ENCODE measurements at regions not wholly inside any gene's neighbourhood (a gene's known extent, or its start where the extent isn't known, plus 50 kb on each side); places are given as distances from the start of the nearest gene placed in this dataset.

DNA sequence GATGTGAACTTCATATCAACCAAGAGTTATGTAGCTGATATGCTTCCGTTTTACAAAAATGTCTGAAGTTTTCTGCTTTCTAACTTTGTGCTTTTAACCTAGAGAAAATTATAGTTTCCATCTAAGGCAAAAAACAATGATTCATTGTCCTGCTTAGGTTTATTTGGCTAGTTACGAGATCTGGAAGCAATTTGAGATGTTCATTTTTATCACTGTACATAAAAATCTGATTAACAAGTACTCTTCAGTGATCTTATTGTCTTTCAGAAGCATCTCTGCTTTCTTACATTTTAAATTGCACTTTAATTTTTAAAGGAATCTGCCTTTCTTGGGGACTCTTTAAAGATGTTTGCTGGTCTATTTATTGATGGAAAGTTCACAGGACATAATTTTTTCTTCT lies 188.1 kb downstream of the RFC3 start:
- TF ChIP-seq, protein P1, sequence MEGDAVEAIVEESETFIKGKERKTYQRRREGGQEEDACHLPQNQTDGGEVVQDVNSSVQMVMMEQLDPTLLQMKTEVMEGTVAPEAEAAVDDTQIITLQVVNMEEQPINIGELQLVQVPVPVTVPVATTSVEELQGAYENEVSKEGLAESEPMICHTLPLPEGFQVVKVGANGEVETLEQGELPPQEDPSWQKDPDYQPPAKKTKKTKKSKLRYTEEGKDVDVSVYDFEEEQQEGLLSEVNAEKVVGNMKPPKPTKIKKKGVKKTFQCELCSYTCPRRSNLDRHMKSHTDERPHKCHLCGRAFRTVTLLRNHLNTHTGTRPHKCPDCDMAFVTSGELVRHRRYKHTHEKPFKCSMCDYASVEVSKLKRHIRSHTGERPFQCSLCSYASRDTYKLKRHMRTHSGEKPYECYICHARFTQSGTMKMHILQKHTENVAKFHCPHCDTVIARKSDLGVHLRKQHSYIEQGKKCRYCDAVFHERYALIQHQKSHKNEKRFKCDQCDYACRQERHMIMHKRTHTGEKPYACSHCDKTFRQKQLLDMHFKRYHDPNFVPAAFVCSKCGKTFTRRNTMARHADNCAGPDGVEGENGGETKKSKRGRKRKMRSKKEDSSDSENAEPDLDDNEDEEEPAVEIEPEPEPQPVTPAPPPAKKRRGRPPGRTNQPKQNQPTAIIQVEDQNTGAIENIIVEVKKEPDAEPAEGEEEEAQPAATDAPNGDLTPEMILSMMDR (IDR thresholded peaks at IDR 0.05 in 2 of 3, conservative IDR thresholded peaks at IDR 0.05 in 1 of 3; ENCODE audit: borderline replicate concordance in 1 of 3, insufficient read depth in 1 of 3, low read depth in 2 of 3, low read length in 2 of 3): no peak
- TF ChIP-seq POLR2A (IDR thresholded peaks at IDR 0.05; ENCODE audit: borderline replicate concordance, extremely low read depth, insufficient read depth, insufficient read length) (no peak), RAD21 (IDR thresholded peaks at IDR 0.05; ENCODE audit: low read depth) (no peak), EZH2phosphoT487 (IDR thresholded peaks at IDR 0.05; ENCODE audit: borderline replicate concordance) (no peak), TCF7L2 (IDR thresholded peaks at IDR 0.05; ENCODE audit: borderline replicate concordance, extremely low read depth, insufficient read depth, insufficient read length) (no peak), EZH2 (IDR thresholded peaks at IDR 0.05) (no peak), ZFX (IDR thresholded peaks at IDR 0.05) (no peak)
